Suprapubic skin (tissue), 3 donors: ENCODE measurements at regions not wholly inside any gene's neighbourhood (a gene's known extent, or its start where the extent isn't known, plus 50 kb on each side); places are given as distances from the start of the nearest gene placed in this dataset.

Source experiments
- EP300 ChIP-seq: sonication (generic); formaldehyde crosslinking; IDR thresholded peaks from one replicate; pipeline ENCODE4 v1.6.1; 2017; ENCODE audit warnings: antibody characterized with exemption
- TF ChIP-seq, protein P1 (sequence below), 2 donors: fragments of 200-600 bp in 1 of 2; fragments of 450-650 bp in 1 of 2; sonication (generic) in 1 of 2; IDR thresholded peaks; one replicate each; pipeline ENCODE4 v1.5.1; 2016 to 2019; ENCODE audit warnings: antibody characterized with exemption in 2 of 2, mild to moderate bottlenecking in 1 of 2, moderate library complexity in 1 of 2

DNA sequence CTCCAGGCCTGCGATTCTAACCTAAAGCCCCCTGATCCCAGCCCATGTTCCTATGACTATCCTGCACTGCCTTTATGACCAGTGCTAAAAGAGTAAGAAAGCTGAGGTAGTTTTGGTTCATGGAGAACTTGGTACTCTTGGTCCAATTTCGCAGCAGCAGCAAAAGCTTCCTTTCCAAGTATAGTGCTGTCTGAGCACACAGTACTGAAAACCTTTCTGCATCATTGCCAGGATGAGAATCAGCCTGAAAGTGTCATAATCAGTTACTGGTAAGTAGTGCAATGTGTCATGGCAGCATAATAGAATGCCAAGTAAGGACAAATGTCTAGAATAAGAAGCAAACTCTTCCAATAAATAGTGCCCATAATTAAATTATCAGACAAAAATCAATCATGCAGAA is 889.6 kb upstream of the ADGRL4 start:
- TF ChIP-seq, protein P1, sequence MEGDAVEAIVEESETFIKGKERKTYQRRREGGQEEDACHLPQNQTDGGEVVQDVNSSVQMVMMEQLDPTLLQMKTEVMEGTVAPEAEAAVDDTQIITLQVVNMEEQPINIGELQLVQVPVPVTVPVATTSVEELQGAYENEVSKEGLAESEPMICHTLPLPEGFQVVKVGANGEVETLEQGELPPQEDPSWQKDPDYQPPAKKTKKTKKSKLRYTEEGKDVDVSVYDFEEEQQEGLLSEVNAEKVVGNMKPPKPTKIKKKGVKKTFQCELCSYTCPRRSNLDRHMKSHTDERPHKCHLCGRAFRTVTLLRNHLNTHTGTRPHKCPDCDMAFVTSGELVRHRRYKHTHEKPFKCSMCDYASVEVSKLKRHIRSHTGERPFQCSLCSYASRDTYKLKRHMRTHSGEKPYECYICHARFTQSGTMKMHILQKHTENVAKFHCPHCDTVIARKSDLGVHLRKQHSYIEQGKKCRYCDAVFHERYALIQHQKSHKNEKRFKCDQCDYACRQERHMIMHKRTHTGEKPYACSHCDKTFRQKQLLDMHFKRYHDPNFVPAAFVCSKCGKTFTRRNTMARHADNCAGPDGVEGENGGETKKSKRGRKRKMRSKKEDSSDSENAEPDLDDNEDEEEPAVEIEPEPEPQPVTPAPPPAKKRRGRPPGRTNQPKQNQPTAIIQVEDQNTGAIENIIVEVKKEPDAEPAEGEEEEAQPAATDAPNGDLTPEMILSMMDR (IDR thresholded peaks at IDR 0.05): no peak
- no peak for TF ChIP-seq EP300
